ENCODE measurements at regions not wholly inside any gene's neighbourhood (a gene's known extent, or its start where the extent isn't known, plus 50 kb on each side); places are given as distances from the start of the nearest gene placed in this dataset.
"Not testable (repeated sequence)": the region's sequence is repeated elsewhere in the genome, so short reads cannot be mapped to it uniquely, and the experiment has no call there.

- TF ChIP-seq EZH2phosphoT487 (IDR thresholded peaks at IDR 0.05; ENCODE audit: low read depth): no peak
- TF ChIP-seq CTCF (IDR thresholded peaks at IDR 0.05; ENCODE audit: low read depth, low read length): no peak
- H3K9me3 ChIP-seq (ENCODE audit: insufficient read depth, low read length): no peaks in the 10 kb centered on the region
- no peaks in the 10 kb centered on the region for H3K79me2 ChIP-seq (ENCODE audit: low read length)
- no peaks in the 10 kb centered on the region for H4K20me1 ChIP-seq (ENCODE audit: insufficient read depth, low read length)
- no peak overlapping the region for H3K27ac ChIP-seq (ENCODE audit: low read length)
- H3K4me3 ChIP-seq (ENCODE audit: low read length): no peak overlapping the region
- no peak overlapping the region for H3K4me2 ChIP-seq (ENCODE audit: low read length)
- H3K36me3 ChIP-seq (replicated peaks; ENCODE audit: low read depth, low read length): no peaks in the 10 kb centered on the region
- H3K27me3 ChIP-seq (ENCODE audit: low read depth, low read length): no peaks in the 10 kb centered on the region
- H2AFZ ChIP-seq (ENCODE audit: low read depth, low read length): no peak overlapping the region
- H3K4me1 ChIP-seq (ENCODE audit: low read length): no peaks in the 10 kb centered on the region
- no peak overlapping the region for H3K9ac ChIP-seq (ENCODE audit: low read length)
Observed at GRCh38 chr10:37035853-37036252, 89.5 kb upstream of the ANKRD30A start.

- Histone ChIP-seq H3K27ac (ENCODE audit: low read length) (no peak overlapping the region), H3K79me2 (ENCODE audit: low read length) (no peaks in the 10 kb centered on the region), H4K20me1 (ENCODE audit: insufficient read depth, low read length) (no peaks in the 10 kb centered on the region)
Observed at GRCh38 chr10:37015498-37015897, 109.9 kb upstream of the ANKRD30A start.

DNA sequence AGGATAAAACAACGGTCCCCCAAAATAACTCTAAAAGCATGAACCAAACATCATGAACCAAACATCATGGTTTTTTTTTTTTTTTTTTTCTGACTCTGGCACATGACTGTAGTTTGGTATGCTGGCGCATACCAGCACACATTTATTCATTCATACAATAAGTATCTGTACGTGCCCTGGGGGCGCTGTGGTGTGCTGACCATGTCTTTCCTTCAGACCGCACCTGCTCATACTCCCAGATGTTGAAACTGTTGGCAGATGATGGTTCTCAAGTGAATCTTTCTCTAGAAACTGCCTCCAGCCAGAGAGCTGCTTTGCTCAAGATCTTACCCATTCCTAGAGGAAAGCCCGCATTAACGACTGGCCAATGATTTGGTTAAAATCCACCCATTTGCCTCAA lies 114.7 kb upstream of the ANKRD30A start:
- Histone ChIP-seq H3K79me2 (ENCODE audit: low read length) (no peaks in the 10 kb centered on the region), H3K36me3 (replicated peaks; ENCODE audit: low read depth, low read length) (no peaks in the 10 kb centered on the region), H3K4me2 (ENCODE audit: low read length) (no peak overlapping the region), H3K27me3 (ENCODE audit: low read depth, low read length) (no peaks in the 10 kb centered on the region), H3K9ac (ENCODE audit: low read length) (no peak overlapping the region), H3K4me3 (ENCODE audit: low read length) (no peak overlapping the region), H4K20me1 (ENCODE audit: insufficient read depth, low read length) (no peaks in the 10 kb centered on the region), H3K9me3 (ENCODE audit: insufficient read depth, low read length) (no peaks in the 10 kb centered on the region), H3K27ac (ENCODE audit: low read length) (no peak overlapping the region), H2AFZ (ENCODE audit: low read depth, low read length) (no peak overlapping the region), H3K4me1 (ENCODE audit: low read length) (no peaks in the 10 kb centered on the region; the same call in 1 of the 2 replicates)
- no peak for TF ChIP-seq EZH2phosphoT487 (IDR thresholded peaks at IDR 0.05; ENCODE audit: low read depth)
- no peak for TF ChIP-seq CTCF (IDR thresholded peaks at IDR 0.05; ENCODE audit: low read depth, low read length)

More at GRCh38 chr10:37015498-37015897, 109.9 kb upstream of the ANKRD30A start:
- H3K36me3 ChIP-seq (replicated peaks; ENCODE audit: low read depth, low read length): no peaks in the 10 kb centered on the region
- TF ChIP-seq EZH2phosphoT487 (IDR thresholded peaks at IDR 0.05; ENCODE audit: low read depth): no peak
- TF ChIP-seq CTCF (IDR thresholded peaks at IDR 0.05; ENCODE audit: low read depth, low read length): no peak
- no peak overlapping the region for H3K4me2 ChIP-seq (ENCODE audit: low read length)
- H3K27me3 ChIP-seq (ENCODE audit: low read depth, low read length): no peaks in the 10 kb centered on the region
- no peak overlapping the region for H3K4me3 ChIP-seq (ENCODE audit: low read length)
- H3K9ac ChIP-seq (ENCODE audit: low read length): no peak overlapping the region
- H3K9me3 ChIP-seq (ENCODE audit: insufficient read depth, low read length): no peaks in the 10 kb centered on the region
- H3K4me1 ChIP-seq (ENCODE audit: low read length): no peaks in the 10 kb centered on the region; the same call in 1 of the 2 replicates
- H2AFZ ChIP-seq (ENCODE audit: low read depth, low read length): no peak overlapping the region

DNA sequence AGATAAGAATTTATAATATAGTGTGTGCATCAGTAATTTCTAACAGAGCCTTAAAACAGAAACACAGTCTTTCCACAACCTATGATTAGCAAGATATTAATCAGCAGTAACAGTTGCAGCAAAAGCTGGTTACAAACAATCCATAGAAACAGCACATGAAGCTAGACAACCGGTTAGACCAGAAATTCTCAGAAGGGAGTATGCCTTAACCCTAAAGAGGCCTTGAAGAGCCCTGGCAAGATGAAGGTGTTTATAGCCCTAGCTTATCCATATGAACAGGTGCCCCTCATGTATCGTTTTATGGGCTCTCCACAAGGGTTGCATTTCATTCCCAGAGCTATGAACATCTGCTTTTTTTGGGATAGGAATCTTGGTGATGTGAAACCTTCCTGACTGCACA lies 117.1 kb upstream of the ANKRD30A start:
- H3K9ac ChIP-seq (ENCODE audit: low read length); H3K4me3 ChIP-seq (ENCODE audit: low read length); H2AFZ ChIP-seq (ENCODE audit: low read depth, low read length); H3K4me1 ChIP-seq (ENCODE audit: low read length); H3K36me3 ChIP-seq (replicated peaks; ENCODE audit: low read depth, low read length); H3K9me3 ChIP-seq (ENCODE audit: insufficient read depth, low read length); H3K79me2 ChIP-seq (ENCODE audit: low read length); H3K4me2 ChIP-seq (ENCODE audit: low read length); H3K27me3 ChIP-seq (ENCODE audit: low read depth, low read length); H4K20me1 ChIP-seq (ENCODE audit: insufficient read depth, low read length); H3K27ac ChIP-seq (ENCODE audit: low read length): not testable (repeated sequence)

- no peaks in the 10 kb centered on the region for H3K4me1 ChIP-seq (ENCODE audit: low read length)
- no peaks in the 10 kb centered on the region for H3K27me3 ChIP-seq (ENCODE audit: low read depth, low read length)
- no peak overlapping the region for H3K4me3 ChIP-seq (ENCODE audit: low read length)
- no peak overlapping the region for H3K27ac ChIP-seq (ENCODE audit: low read length)
- no peak overlapping the region for H2AFZ ChIP-seq (ENCODE audit: low read depth, low read length)
- no peaks in the 10 kb centered on the region for H3K36me3 ChIP-seq (replicated peaks; ENCODE audit: low read depth, low read length)
- no peak for TF ChIP-seq EZH2phosphoT487 (IDR thresholded peaks at IDR 0.05; ENCODE audit: low read depth)
- TF ChIP-seq CTCF (IDR thresholded peaks at IDR 0.05; ENCODE audit: low read depth, low read length): no peak
- no peaks in the 10 kb centered on the region for H3K79me2 ChIP-seq (ENCODE audit: low read length)
- no peaks in the 10 kb centered on the region for H4K20me1 ChIP-seq (ENCODE audit: insufficient read depth, low read length)
- no peaks in the 10 kb centered on the region for H3K9me3 ChIP-seq (ENCODE audit: insufficient read depth, low read length)
- no peak overlapping the region for H3K4me2 ChIP-seq (ENCODE audit: low read length)
- no peak overlapping the region for H3K9ac ChIP-seq (ENCODE audit: low read length)
Observed at GRCh38 chr10:37003126-37003525, 122.3 kb upstream of the ANKRD30A start.

- not testable (repeated sequence) for H3K27ac ChIP-seq (ENCODE audit: low read length); H3K4me3 ChIP-seq (ENCODE audit: low read length); H3K9me3 ChIP-seq (ENCODE audit: insufficient read depth, low read length); H3K9ac ChIP-seq (ENCODE audit: low read length); H3K4me2 ChIP-seq (ENCODE audit: low read length); H3K4me1 ChIP-seq (ENCODE audit: low read length); H3K36me3 ChIP-seq (replicated peaks; ENCODE audit: low read depth, low read length); H3K79me2 ChIP-seq (ENCODE audit: low read length); H2AFZ ChIP-seq (ENCODE audit: low read depth, low read length); H3K27me3 ChIP-seq (ENCODE audit: low read depth, low read length); H4K20me1 ChIP-seq (ENCODE audit: insufficient read depth, low read length)
Observed at GRCh38 chr10:36995806-36996205, 129.6 kb upstream of the ANKRD30A start.

All from OCI-LY3 (cell line).